CD4-positive, alpha-beta T cell treated with Interleukin-10 for 1 hour (primary cell): ENCODE measurements at regions not wholly inside any gene's neighbourhood (a gene's known extent, or its start where the extent isn't known, plus 50 kb on each side); places are given as distances from the start of the nearest gene placed in this dataset.
"Not testable (repeated sequence)": the region's sequence is repeated elsewhere in the genome, so short reads cannot be mapped to it uniquely, and the experiment has no call there.

Experiments
- DNase-seq: peaks from one replicate; pipeline ENCODE4 v3.0.0-alpha.2; 2020

DNA sequence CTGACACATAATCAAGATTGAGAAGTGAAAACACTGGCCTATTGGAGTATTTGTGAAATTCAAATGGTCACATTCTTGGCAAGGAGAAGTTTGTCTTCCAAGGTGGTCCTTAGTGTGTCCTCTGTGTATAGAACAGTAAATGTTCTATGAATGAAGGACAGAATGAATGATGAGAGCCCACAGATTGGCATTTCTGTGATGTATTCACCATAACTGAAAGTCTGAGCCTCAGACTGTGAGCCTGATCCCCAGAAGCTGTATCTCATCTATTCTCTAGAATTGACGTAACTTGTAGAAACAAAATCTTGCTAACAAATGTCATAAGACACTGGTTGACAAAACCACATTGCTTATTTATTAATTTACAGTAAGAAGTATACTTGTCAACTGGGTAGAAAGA lies 111.5 kb upstream of the ETV3 start:
- DNase-seq, result no peak

DNA sequence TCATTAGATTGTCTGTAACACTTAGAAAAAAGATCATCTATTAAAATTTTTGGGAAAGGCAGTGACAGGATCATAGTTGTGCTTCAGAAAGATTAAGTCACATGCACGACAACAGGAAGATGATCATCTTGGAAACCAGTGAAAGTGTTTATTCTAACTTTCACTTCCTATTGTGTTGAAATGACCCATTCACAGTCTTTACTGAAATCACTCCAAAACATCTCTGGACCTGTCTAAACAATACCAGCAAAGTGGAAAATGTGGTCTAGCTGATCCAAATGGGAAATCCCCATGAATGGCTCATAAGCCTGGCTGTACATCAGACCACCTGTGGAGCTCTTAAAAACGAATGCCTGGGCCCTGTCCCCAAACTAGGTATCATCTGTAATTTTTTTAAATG lies 111.1 kb upstream of the ETV3 start:
- DNase-seq, result no peak

DNA sequence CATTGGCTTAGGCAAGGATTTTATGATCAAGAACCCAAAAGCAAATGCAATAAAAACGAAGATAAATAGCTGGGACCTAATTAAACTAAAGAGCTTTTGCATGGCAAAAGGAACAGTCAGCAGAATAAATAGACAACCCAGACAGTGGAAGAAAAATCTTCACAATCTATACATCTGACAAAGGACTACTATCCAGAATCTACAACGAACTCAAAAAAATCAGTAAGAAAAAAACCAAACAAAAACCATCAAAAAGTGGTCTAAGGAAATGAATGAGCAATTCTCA lies 109.5 kb upstream of the ETV3 start:
- not testable (repeated sequence) for DNase-seq

DNA sequence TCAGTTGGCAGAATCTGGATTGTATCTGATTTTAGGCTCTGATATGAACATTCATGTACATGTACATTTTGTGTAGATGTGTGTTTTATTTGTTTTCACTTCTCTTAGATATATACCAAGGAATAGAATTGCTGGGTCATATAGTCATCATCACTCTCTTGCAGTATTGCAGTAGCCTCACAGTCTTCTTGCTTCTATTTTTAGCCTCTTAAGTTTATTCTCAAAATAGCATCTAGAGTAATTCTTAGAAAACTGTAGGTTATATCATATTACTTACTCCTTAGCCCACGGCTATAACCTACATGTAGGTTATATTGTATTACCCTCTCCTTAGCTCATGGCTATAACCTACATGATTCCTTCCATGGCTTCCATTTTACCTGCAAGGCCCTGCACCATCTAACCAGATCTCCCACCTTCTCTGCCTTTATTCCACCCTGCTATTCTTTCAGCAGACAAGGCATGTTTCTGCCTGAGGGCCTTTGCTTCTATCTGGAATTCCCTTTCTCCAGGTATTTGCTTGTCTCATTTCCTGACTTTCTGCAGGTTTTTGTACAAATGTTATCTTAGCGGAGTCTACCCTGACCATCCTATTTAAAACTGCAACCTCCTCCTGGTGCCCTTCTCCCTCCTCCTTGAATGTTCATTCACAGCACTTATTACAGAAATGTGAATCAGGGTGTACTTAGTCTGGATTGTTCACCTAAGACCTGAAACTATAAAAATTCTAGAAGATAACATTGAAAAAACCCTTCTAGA lies 109.0 kb upstream of the ETV3 start:
- no peak for DNase-seq

DNA sequence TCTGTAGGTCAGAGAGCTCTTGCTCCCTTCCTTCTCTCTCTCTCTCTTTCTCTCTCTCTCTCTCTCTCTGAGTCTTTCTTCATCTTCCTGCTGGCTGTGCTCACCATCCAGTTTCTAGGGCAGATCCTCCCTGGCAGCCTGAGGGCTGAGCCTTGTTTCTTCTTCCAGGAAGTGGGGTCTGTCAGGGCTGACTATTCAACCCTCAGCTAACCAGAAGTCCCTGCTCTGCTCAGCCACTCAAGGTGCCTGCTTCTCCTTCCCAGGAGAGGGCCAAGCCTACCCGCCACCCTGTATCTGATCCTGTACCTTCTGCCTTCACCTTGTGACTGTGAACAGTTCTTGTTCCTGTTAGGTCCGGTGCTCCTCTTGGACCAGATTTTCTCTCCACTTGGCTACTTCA lies 107.6 kb upstream of the ETV3 start:
- no peak for DNase-seq

DNA sequence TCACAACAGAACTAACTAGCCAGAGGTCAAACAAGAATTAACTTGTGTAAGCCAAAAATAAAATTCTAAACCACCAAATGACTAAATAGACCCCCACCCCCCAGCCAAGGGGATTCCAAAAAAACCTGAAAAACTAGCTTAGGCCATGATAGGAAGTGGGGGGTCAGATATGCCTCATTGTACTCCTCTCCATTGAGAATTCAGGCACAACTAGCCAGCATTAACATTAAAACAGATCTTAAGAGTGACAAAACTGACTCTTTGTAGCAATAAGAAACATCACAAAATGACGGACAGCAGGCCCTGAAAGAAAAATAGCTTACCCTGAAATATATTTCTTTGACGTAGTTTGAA lies 103.0 kb upstream of the ETV3 start:
- no peak for DNase-seq

DNA sequence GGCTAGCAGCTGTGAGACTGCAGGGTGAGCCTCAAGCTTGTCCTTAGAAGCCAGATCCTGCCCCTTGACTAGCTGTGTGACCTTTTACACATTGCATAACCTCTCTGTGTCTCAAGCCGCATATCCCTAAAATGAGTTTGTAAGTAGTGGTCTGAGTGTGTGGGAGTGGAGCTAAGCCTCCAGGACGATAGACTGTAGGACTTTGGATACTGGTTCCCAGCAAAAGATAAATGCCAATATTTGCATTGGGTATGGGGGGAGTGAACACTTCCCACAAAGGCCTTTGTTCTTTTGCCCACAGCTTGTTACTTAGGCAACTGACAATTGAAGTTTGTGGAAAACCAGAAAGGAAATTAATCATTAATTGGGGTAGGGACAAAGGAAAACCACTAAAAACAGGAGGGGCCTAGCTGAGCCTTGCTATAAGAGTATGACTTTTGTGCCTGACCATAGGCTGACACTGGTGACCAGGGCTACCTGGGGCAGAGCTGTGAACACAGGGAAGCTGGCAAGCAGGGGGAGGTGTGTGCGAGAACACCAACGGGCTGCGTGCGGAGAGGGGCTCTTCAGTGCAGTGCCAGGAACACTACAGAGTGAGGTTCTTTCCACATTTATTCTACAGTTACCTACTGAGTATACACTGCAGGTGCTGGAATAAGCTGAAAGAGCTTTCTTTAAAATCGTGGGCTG lies 102.4 kb upstream of the ETV3 start:
- DNase-seq, result no peak

DNA sequence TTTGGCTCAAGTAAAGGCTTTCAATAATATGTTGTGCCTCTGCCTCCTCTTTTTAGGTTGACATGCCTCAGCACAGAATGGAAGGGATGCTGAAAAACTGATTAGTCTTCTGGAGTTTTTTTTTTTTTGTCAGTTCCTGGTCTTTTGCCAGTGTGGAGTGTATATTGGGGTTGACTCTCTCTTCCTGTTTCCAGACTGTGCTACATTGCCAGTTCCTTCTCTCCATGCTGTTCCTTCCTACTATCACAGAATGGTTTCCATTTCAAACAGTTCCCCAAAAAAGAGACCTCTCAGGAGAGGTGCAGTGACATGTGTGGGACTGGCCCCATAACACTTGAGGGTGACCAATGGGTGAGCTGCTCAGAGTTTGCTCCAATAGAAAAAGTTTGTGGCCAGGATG lies 101.7 kb upstream of the ETV3 start:
- DNase-seq, result no peak

DNA sequence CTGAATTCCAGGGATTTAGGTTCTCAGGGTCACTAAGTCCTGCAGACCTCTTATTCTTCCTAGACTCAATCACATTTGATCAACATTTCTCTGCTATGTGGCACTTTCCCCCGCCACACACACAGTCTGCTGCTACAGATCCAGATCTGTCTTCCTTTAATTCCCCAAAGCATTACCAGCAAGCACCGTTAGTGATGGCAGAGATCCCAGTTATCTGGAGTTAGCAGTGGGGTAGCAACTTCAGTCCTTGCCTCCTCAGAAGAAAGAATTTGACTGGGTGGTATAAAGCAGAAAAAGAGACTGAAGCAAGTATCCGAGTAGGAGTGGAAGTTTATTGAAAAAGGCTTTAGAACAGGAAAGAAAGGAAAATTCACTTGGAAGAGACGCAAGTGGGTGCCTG lies 100.4 kb upstream of the ETV3 start:
- DNase-seq, result no peak

DNA sequence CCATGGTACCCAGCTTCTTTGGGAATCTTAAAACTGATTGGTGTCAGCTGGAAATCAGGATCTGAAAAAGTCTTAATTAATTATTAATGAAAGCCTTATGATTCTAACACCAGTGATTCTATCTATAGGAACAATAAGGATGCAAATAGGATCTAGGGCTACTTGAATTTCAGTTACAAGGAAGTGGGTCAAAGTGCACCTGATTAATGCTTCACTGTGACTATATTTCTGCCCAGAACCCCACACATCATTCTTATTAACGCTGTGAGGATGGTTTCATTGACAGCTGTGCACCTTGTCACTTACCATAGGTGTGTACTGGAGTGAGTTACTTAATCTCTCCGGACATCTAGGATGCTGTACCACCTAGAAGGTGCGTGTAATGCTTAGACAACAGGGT lies 99.8 kb upstream of the ETV3 start:
- DNase-seq, result no peak

DNA sequence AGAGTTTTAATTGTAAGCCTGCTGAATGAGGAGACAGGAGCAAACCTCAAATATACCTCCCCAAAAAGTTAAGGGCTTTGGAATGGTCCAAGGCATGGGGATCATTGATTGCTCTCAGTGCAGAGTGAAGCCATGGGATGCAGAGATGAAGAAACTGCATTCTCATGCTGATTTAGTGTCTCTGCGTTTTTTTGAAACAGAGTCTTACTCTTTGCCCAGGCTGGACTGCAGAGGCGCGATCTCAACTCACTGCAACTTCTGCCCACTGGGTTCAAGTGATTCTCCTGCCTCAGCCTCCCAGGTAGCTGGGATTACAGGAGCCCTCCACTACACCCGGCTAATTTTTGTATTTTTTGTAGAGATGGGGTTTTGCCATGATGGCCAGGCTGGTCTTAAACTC lies 99.3 kb upstream of the ETV3 start:
- no peak for DNase-seq

DNA sequence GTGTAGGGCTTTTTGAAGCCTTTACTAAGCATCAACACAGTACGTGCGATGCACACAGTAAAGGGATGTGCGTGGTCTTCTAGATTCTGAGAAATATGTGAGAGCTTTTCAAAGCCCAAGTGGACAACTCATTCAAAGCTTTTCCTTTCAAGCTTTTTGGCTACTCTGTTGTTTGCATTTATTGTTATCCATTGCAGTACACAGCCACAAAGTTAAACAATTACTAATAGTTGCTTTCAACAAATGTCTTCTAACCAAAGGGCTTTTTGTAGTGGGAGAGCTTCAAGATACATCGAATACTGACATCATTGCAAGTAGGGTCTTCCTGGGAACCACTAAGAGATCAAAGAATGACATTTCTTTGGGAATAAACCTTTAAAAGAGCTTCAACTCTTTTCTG lies 97.9 kb upstream of the ETV3 start:
- no peak for DNase-seq

DNA sequence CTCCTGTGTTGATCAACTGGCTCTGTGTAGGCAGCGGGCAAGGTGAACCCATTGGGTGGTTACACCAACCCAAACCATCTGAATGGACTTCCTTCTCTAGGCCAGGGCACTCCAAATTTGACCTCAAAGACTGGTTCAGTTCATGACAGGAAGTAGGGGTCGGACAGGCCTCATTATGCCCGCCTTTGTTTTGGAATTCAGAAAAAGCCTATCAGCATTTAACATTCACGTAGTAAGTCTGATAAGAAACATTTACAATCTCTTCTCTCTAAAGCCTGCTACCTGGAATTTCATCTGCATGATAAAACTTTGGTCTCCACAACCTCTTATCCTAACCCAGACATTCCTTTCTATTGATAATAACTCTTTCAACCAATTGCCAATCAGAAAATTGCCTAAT lies 97.1 kb upstream of the ETV3 start:
- no peak for DNase-seq

DNA sequence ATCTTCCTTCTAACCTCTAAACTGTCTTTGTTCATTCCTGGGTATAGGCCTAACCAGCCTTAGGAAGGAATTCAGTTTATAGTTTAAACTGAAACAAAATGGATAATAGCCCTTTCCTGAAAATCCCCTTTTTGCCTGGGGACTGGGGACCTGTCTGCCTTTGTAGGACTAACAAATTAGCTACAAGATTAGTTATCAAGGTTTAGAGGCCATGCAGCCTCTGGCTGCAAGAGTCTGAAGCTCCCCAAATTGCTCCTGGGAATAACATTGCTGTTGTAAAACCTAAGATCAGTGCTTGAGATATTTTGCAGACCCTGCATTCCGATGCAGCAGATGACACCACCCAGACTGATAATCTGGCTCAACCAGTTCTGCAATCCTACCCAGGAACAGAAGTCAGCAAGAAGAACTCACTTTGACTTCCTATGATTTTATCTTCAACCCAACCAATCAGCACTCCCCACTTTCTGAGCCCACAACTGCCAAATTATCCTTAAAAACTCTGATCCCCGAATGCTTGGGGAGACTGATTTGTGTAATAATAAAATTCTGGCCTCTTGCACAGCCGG lies 96.6 kb upstream of the ETV3 start:
- no peak for DNase-seq

DNA sequence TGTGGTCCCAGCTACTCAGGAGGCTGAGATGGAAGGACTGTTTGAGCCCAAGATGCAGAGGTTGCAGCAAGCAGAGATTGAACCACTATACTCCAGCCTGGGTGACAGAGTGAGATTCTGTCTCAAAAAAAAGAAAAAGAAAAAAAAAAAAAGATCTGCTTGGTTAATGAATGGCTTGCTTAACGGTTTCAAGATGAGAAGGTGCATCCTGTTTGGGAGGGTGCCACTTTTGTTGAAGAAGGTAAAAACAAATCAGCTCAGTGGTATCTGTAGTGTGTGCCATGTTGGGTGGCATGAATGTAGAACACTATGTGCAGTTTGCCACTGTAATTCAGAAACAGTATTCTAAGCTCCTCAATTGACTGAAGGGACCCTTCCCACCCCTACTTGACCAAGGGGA lies 94.9 kb upstream of the ETV3 start:
- no peak for DNase-seq

DNA sequence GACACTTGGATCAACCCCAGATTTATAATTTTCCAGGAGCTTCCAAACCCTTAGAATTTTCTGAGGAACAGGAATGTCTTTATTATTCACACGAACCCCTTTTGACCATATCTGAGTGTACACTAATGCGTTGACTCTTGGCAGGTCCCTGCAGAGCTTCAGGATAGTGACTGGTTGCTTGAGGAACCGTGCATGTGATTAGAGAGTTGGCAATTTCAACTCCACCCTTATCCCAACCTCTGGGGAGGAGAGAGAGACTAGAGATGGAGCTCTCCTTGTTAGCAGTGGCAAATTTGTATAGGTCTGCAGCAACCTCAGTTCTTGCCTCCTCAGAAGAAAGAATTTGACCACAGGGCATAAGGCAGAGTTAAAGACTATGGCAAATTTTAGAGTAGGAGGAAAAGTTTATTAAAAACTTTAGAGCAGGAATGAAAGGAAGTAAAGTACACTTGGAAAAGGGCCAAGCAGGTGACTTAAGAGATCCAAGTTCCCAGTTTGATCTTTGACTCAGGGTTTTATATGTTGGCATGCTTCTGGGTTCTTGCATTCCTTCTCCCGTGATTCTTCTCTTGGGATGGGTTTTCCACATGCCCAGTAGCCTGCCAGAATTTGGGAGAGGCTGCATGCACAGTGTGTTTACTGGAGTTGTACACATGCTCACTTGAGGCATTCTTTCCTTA lies 93.8 kb upstream of the ETV3 start:
- DNase-seq, result no peak

DNA sequence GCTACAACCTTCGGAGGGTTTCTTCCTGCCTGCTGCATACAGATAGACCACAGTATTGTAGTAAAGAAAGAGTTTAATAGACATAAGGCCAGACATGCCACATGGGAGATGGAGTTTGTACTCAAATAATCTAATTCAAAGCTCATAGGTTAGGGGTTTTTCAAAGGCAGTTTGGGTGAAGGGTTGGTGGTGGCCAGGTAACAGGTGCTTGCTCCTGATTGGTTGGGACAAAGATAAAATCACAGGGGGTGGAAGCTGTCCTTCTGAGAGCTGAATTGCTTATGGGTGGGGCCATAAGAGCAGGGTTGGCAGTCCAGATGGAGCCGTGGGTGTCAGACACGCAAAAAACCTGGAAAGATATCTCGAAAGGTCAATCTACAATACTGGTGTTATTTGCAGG lies 92.3 kb upstream of the ETV3 start:
- no peak for DNase-seq

DNA sequence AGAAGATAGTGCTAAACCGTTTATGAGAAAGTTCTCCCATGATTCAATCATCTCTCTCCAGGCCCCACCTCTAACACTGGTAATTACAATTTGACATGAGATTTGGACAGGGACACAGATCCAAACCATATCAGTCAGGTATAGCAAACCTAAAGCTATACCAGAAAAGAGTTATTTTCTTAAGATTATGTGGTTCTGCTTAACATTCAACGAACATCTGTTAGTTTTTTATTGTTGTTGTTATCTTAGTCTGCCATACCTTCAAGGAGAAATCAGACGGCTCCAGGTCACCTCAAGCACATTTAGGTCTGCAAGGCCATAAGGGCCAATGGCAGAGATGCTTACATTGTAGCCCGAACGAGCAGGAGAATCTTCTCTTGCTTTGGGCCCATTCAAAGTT lies 89.5 kb upstream of the ETV3 start:
- no peak for DNase-seq

DNA sequence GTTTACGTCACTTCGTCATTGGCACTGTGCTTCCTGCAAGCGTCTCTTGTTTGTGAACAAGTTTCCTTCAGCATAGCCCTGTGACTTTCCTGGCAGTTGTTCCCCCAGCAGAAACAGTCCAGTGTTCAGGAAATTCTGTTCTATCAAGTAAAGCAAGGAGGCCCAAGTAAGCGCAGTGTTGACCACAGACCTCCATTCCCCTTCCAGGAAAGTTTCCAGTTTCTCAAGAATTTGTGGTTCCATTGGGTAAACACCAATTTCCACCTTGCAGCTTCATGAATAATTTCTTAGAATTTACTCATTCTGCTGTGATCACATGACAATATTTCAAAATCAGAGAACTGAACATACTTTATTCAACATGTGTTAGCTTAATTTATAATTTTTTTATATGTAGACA lies 88.5 kb upstream of the ETV3 start:
- DNase-seq, result no peak

DNA sequence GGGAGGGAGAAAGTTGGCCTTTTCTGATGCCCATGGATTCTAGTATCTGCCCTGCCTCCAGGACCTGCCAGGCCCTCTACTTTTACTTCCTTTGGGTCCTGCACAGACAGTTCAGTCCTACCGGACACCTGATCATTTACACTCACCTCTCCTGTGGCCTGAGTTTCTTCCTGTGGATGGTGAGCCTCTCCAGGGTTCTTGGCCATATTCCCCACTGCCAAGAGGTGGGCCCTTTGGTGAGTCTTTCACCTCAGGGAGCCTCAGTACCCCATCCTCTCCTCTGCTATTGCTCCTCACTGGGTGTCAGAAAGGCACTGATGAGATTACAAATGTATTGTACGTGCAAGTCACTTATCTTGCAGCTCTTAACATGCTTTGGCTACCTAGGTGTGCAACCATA lies 81.4 kb upstream of the ETV3 start:
- no peak for DNase-seq

DNA sequence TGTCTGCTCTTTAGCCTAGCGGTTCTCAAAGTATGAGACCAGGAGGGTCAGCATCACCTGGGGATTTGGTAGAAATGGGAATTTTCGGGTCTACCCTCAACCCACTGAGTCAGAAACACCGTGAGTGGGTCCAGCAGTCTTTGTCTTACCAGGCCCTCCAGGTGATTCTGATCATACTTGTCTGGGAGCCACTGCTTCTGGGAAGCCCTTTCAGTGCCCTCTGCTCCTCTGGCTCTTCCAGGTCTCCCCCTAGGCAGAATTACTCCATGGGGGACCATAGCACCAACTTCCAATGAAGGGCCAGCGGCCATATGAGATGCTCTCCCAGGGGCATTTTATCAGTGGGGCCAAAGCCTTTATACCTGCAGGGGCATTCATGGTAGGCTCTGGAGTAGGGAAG lies 81.0 kb upstream of the ETV3 start:
- no peak for DNase-seq

DNA sequence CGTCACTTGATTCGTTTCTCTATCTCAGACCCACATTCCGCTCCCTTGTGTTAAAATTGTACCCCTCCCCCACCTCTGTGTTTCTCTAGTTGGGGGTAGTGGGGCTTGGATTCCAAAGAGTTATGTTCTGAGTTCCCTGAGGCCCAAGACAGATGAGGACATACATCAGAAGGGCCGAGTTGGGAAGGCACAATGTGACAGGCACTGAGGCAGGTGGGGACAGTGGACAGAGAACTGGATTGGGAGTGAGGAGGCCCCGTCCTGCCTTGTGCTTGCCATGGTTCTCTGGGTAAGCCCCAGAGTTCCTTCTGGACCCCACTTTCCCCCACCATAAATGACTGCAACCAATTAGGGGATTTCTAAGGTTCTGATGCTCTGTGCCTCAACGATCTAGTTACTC lies 80.5 kb upstream of the ETV3 start:
- no peak for DNase-seq

DNA sequence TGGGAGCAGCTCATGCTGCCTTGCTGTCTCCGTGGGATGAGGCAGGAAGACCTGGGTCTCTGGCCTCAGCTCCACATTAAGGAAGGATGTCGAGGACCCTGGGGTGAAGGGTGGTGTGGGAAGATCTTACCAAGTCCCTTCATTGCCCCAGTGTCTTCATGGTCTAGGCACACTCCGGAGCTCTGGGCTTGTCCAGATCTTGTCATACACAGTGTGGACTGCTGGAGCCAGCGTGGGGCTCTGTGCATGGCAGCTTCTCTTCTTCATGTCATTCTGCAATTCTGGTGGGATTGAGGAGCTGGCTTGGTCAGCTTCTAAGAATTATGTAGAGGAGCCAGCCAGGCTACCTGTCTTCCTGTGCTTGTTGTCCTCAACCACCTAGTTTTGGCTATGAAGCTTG lies 79.3 kb upstream of the ETV3 start:
- no peak for DNase-seq

DNA sequence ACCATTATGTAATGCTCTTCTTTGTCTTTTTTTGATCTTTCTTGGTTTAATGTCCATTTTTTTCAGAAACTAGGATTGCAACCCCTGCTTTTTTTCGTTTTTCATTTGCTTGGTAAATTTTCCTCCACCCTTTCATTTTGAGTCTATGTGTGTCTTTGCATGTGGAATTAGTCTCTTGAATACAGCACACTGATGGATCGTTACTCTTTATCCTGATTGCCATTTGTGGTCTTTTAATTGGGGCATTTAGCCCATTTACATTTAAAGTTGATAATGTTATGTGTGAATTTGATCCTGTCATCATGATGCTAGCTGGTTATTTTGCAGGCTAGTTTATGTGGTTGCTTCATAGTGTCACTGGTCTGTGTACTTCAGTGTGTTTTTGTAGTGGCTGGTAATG lies 75.6 kb upstream of the ETV3 start:
- no peak for DNase-seq

DNA sequence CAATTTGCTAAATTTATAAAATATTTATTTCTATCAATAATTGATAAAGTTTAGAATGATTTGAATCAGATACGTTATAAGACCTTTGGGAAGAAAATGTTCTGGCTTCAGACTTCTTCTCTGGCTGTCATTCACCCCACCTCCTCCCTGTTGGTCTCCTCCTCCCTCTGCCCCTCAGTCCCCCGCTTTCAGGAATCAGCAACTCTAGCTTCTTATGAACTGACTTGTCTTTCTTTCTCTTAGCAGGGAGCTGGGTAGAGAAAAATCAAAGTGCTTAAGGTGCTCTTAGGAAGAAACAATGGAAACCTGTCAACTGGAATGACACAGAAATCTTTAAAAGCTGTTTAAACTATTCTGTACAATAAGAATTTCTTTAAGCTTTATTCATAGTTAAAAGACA lies 71.3 kb upstream of the ETV3 start:
- no peak for DNase-seq
